ENCODE measurements at regions not wholly inside any gene's neighbourhood (a gene's known extent, or its start where the extent isn't known, plus 50 kb on each side); places are given as distances from the start of the nearest gene placed in this dataset.
A peak's percentile ranks its signal among the peaks of the same experiment; 100 is the strongest.
"Not testable (repeated sequence)": the region's sequence is repeated elsewhere in the genome, so short reads cannot be mapped to it uniquely, and the experiment has no call there.

- Histone ChIP-seq H3K36me3 (ENCODE audit: control insufficient read depth, insufficient read depth, low read length) (no peaks in the 10 kb centered on the region), H3K4me3 (ENCODE audit: low read depth, low read length) (no peak overlapping the region), H3K9me3 (ENCODE audit: control insufficient read depth in 2 of 2, low read length in 2 of 2) (no peaks in the 10 kb centered on the region), H3K27me3 (ENCODE audit: control insufficient read depth, insufficient read depth, low read length) (no peaks in the 10 kb centered on the region), H3K27ac (ENCODE audit: insufficient read depth, low read length, poor library complexity, severe bottlenecking) (no peak overlapping the region), H3K4me1 (ENCODE audit: control insufficient read depth, insufficient read depth, low read length, poor library complexity, severe bottlenecking) (no peaks in the 10 kb centered on the region)
- Mint-ChIP-seq H3K27ac (peak overlapping the region in 1 of 3 donors; percentile 11), H3K4me3 (no peak overlapping the region), H3K4me1 (peaks cover 0 to 4% (median 4%) of the 10 kb centered on the region in 4 donors), H3K9me3 (no peaks in the 10 kb centered on the region), H3K27me3 (peaks cover 5% of the 10 kb centered on the region), H3K36me3 (no peaks in the 10 kb centered on the region)
- no peak for DNase-seq
- ATAC-seq (ENCODE audit: low read depth in 2 of 2) = no peak
Measured at GRCh38 chr20:53668992-53669391, 75.4 kb upstream of the ZNF217 start.

GRCh38 chr20:53666144-53666543 lies 72.5 kb upstream of the ZNF217 start:
- Mint-ChIP-seq H3K4me3 (no peak overlapping the region), H3K36me3 (no peaks in the 10 kb centered on the region), H3K9me3 (no peaks in the 10 kb centered on the region), H3K4me1 (peaks cover 6 to 18% (median 12%) of the 10 kb centered on the region in 4 donors), H3K27me3 (peaks cover 5% of the 10 kb centered on the region), H3K27ac (peak overlapping the region in 1 of 3 donors; percentile 4)
- H3K9me3 ChIP-seq (ENCODE audit: control insufficient read depth in 2 of 2, low read length in 2 of 2) = no peaks in the 10 kb centered on the region
- H3K36me3 ChIP-seq (ENCODE audit: control insufficient read depth, insufficient read depth, low read length) = no peaks in the 10 kb centered on the region
- no peaks in the 10 kb centered on the region for H3K27me3 ChIP-seq (ENCODE audit: control insufficient read depth, insufficient read depth, low read length)
- H3K4me3 ChIP-seq (ENCODE audit: low read depth, low read length) = no peak overlapping the region
- ATAC-seq (ENCODE audit: low read depth in 2 of 2) = no peak
- H3K4me1 ChIP-seq (ENCODE audit: control insufficient read depth, insufficient read depth, low read length, poor library complexity, severe bottlenecking) = peaks cover 7% of the 10 kb centered on the region
- no peak overlapping the region for H3K27ac ChIP-seq (ENCODE audit: insufficient read depth, low read length, poor library complexity, severe bottlenecking)
- no peak for DNase-seq

- no peak overlapping the region for H3K27ac ChIP-seq (ENCODE audit: insufficient read depth, low read length, poor library complexity, severe bottlenecking)
- Mint-ChIP-seq H3K4me3 (no peak overlapping the region), H3K27me3 (peaks cover 3% of the 10 kb centered on the region), H3K9me3 (no peaks in the 10 kb centered on the region), H3K36me3 (no peaks in the 10 kb centered on the region), H3K27ac (peak overlapping the region in 2 of 3 donors; percentile 73 to 87), H3K4me1 (peaks cover 15 to 35% (median 26%) of the 10 kb centered on the region in 4 donors)
- H3K4me1 ChIP-seq (ENCODE audit: control insufficient read depth, insufficient read depth, low read length, poor library complexity, severe bottlenecking) = peaks cover 23% of the 10 kb centered on the region
- DNase-seq (no peak), ATAC-seq (ENCODE audit: low read depth in 2 of 2) (no peak)
- no peaks in the 10 kb centered on the region for H3K9me3 ChIP-seq (ENCODE audit: control insufficient read depth in 2 of 2, low read length in 2 of 2)
- H3K36me3 ChIP-seq (ENCODE audit: control insufficient read depth, insufficient read depth, low read length) = no peaks in the 10 kb centered on the region
- no peak overlapping the region for H3K4me3 ChIP-seq (ENCODE audit: low read depth, low read length)
- no peaks in the 10 kb centered on the region for H3K27me3 ChIP-seq (ENCODE audit: control insufficient read depth, insufficient read depth, low read length)
Measured at GRCh38 chr20:53664121-53664520, 70.5 kb upstream of the ZNF217 start.

- not testable (repeated sequence) for H3K36me3 Mint-ChIP-seq; H3K9me3 ChIP-seq (ENCODE audit: control insufficient read depth in 2 of 2, low read length in 2 of 2); H3K4me3 ChIP-seq (ENCODE audit: low read depth, low read length); ATAC-seq (ENCODE audit: low read depth in 2 of 2); H3K27ac ChIP-seq (ENCODE audit: insufficient read depth, low read length, poor library complexity, severe bottlenecking); H3K27me3 ChIP-seq (ENCODE audit: control insufficient read depth, insufficient read depth, low read length); H3K4me3 Mint-ChIP-seq; H3K27me3 Mint-ChIP-seq; H3K9me3 Mint-ChIP-seq; DNase-seq; H3K36me3 ChIP-seq (ENCODE audit: control insufficient read depth, insufficient read depth, low read length); H3K27ac Mint-ChIP-seq
- peaks cover 23% of the 10 kb centered on the region for H3K4me1 ChIP-seq (ENCODE audit: control insufficient read depth, insufficient read depth, low read length, poor library complexity, severe bottlenecking)
- peaks cover 15 to 37% (median 26%) of the 10 kb centered on the region in 4 donors for H3K4me1 Mint-ChIP-seq
Measured at GRCh38 chr20:53663521-53663920, 69.9 kb upstream of the ZNF217 start.

- H3K36me3 ChIP-seq (ENCODE audit: control insufficient read depth, insufficient read depth, low read length) = no peaks in the 10 kb centered on the region
- H3K4me3 ChIP-seq (ENCODE audit: low read depth, low read length) = no peak overlapping the region
- DNase-seq (no peak), ATAC-seq (ENCODE audit: low read depth in 2 of 2) (no peak)
- H3K9me3 ChIP-seq (ENCODE audit: control insufficient read depth in 2 of 2, low read length in 2 of 2) = no peaks in the 10 kb centered on the region
- Mint-ChIP-seq H3K27me3 (no peaks in the 10 kb centered on the region), H3K36me3 (no peaks in the 10 kb centered on the region), H3K27ac (peak overlapping the region in 2 of 3 donors; percentile 59 to 94), H3K4me3 (no peak overlapping the region), H3K4me1 (peaks cover 18 to 45% (median 31%) of the 10 kb centered on the region in 4 donors), H3K9me3 (no peaks in the 10 kb centered on the region)
- no peak overlapping the region for H3K27ac ChIP-seq (ENCODE audit: insufficient read depth, low read length, poor library complexity, severe bottlenecking)
- H3K27me3 ChIP-seq (ENCODE audit: control insufficient read depth, insufficient read depth, low read length) = no peaks in the 10 kb centered on the region
- peaks cover 23% of the 10 kb centered on the region for H3K4me1 ChIP-seq (ENCODE audit: control insufficient read depth, insufficient read depth, low read length, poor library complexity, severe bottlenecking)
Measured at GRCh38 chr20:53662595-53662994, 69.0 kb upstream of the ZNF217 start.

GRCh38 chr20:53660947-53661381 lies 67.3 kb upstream of the ZNF217 start:
- peak overlapping the region; percentile 87 for H3K4me3 ChIP-seq (ENCODE audit: low read depth, low read length)
- DNase-seq = peak in 1 of 3 donors; percentile 47

GRCh38 chr20:53660078-53660909 lies 66.7 kb upstream of the ZNF217 start:
- peak overlapping the region; percentile 26 for H3K27ac ChIP-seq (ENCODE audit: insufficient read depth, low read length, poor library complexity, severe bottlenecking)
- peak; percentile 2 to 64 (median 14) for DNase-seq
- no peaks in the 10 kb centered on the region for H3K27me3 ChIP-seq (ENCODE audit: control insufficient read depth, insufficient read depth, low read length)
- peak in 1 of 2 donors; percentile 32 for ATAC-seq (ENCODE audit: low read depth in 2 of 2)
- H3K4me3 Mint-ChIP-seq = peak overlapping the region; percentile 88 to 94 (median 90)
- peak overlapping the region; percentile 90 to 96 (median 94) for H3K27ac Mint-ChIP-seq
- H3K4me1 Mint-ChIP-seq = peaks cover 27 to 66% (median 42%) of the 10 kb centered on the region in 4 donors
- no peaks in the 10 kb centered on the region for H3K27me3 Mint-ChIP-seq
- H3K4me3 ChIP-seq (ENCODE audit: low read depth, low read length) = peak overlapping the region; percentile 87
- H3K36me3 ChIP-seq (ENCODE audit: control insufficient read depth, insufficient read depth, low read length) = no peaks in the 10 kb centered on the region
- H3K9me3 ChIP-seq (ENCODE audit: control insufficient read depth in 2 of 2, low read length in 2 of 2) = no peaks in the 10 kb centered on the region
- H3K9me3 Mint-ChIP-seq = no peaks in the 10 kb centered on the region
- H3K36me3 Mint-ChIP-seq = no peaks in the 10 kb centered on the region
- peaks cover 28% of the 10 kb centered on the region for H3K4me1 ChIP-seq (ENCODE audit: control insufficient read depth, insufficient read depth, low read length, poor library complexity, severe bottlenecking)

More at GRCh38 chr20:53660947-53661381, 67.3 kb upstream of the ZNF217 start:
- Mint-ChIP-seq H3K4me1 (peaks cover 26 to 61% (median 41%) of the 10 kb centered on the region in 4 donors), H3K27ac (peak overlapping the region; percentile 90 to 96 (median 94)), H3K27me3 (no peaks in the 10 kb centered on the region), H3K9me3 (no peaks in the 10 kb centered on the region), H3K36me3 (no peaks in the 10 kb centered on the region), H3K4me3 (peak overlapping the region; percentile 88 to 94 (median 90))
- no peak for ATAC-seq (ENCODE audit: low read depth in 2 of 2)
- Histone ChIP-seq H3K9me3 (ENCODE audit: control insufficient read depth in 2 of 2, low read length in 2 of 2) (no peaks in the 10 kb centered on the region), H3K27ac (ENCODE audit: insufficient read depth, low read length, poor library complexity, severe bottlenecking) (peak overlapping the region; percentile 26), H3K27me3 (ENCODE audit: control insufficient read depth, insufficient read depth, low read length) (no peaks in the 10 kb centered on the region), H3K36me3 (ENCODE audit: control insufficient read depth, insufficient read depth, low read length) (no peaks in the 10 kb centered on the region), H3K4me1 (ENCODE audit: control insufficient read depth, insufficient read depth, low read length, poor library complexity, severe bottlenecking) (peaks cover 28% of the 10 kb centered on the region)
